Glutamatergic neuron (in vitro differentiated cells): ENCODE measurements at regions not wholly inside any gene's neighbourhood (a gene's known extent, or its start where the extent isn't known, plus 50 kb on each side); places are given as distances from the start of the nearest gene placed in this dataset.

Source experiments
- DNase-seq: peaks from one replicate; pipeline ENCODE4 v3.0.0; 2022
- H3K27ac Mint-ChIP-seq: one replicate; pipeline ENCODE4 v1.8.0; 2020; ENCODE audit warnings: mild to moderate bottlenecking, mixed read lengths, inconsistent platforms; ENCODE audit not compliant: unreplicated experiment
- H3K27me3 Mint-ChIP-seq: one replicate; pipeline ENCODE4 v1.8.0; 2020; ENCODE audit warnings: mild to moderate bottlenecking, moderate library complexity, mixed read lengths, inconsistent platforms; ENCODE audit not compliant: unreplicated experiment
- H3K36me3 Mint-ChIP-seq: one replicate; pipeline ENCODE4 v1.8.0; 2020; ENCODE audit warnings: mild to moderate bottlenecking, mixed read lengths, inconsistent platforms; ENCODE audit not compliant: unreplicated experiment
- H3K4me1 Mint-ChIP-seq: one replicate; pipeline ENCODE4 v1.8.0; 2020; ENCODE audit warnings: mild to moderate bottlenecking, low read depth, mixed read lengths, inconsistent platforms; ENCODE audit not compliant: unreplicated experiment
- H3K4me3 Mint-ChIP-seq: one replicate; pipeline ENCODE4 v1.8.0; 2020; ENCODE audit warnings: mild to moderate bottlenecking, mixed read lengths, inconsistent platforms; ENCODE audit not compliant: unreplicated experiment
- H3K9me3 Mint-ChIP-seq: one replicate; pipeline ENCODE4 v1.8.0; 2020; ENCODE audit warnings: mild to moderate bottlenecking, moderate library complexity, mixed read lengths, inconsistent platforms; ENCODE audit not compliant: unreplicated experiment
- CTCF ChIP-seq: fragments of 200-600 bp; sonication (generic); IDR thresholded peaks from one replicate; pipeline ENCODE4 v1.5.0; 2021; ENCODE audit not compliant: partially characterized antibody, unreplicated experiment

DNA sequence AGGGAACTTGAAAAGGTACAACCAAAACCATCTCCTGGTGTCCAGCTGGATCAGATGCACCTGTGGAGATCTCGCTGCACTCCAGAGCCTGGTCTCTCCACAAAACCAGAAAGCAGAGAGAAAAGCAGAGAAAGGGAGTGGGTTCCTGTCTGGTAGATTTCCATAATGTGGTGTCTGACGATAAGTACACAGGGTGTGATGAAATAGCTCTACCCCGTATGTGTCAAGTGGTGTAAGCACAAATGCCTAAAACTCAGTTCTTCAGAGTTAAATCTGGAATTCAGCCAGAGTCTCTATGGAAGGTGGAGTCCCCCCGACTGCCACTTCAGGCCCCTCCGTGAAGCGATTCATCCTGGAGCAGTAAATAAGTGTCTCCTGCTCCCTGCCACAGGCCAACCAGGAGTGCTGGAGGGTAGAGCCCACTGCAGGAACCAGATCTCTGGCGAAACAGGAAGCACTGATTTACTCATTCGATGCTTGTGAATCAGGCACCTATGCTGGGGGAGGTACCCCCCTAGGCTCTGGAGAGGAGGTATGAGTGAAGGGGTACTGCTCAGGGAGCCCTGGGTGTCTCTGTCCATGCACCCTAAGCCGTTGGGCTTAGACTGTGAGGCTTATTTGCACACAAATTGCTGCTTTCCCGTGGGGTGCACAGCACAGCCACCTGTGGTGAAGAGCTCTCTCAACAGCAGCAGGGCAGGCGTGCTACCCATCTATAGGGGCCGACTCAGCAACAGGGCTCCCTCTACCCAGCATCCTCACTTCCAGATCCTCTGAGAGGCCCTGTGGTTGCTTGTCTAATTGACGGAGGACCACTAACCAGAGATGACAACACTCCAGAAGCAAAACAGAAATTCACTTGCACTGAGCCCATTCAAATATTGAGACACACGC, 97.1 kb upstream of the MYOCD start:
- H3K4me1 Mint-ChIP-seq, result peaks cover 29% of the 10 kb centered on the region
- H3K27me3 Mint-ChIP-seq, result peaks cover 2% of the 10 kb centered on the region
- H3K36me3 Mint-ChIP-seq, result no peaks in the 10 kb centered on the region
- TF ChIP-seq CTCF, result no peak
- H3K4me3 Mint-ChIP-seq, result no peak overlapping the region
- H3K27ac Mint-ChIP-seq, result no peak overlapping the region
- no peaks in the 10 kb centered on the region for H3K9me3 Mint-ChIP-seq
- DNase-seq, result no peak

- peaks cover 14% of the 10 kb centered on the region for H3K4me1 Mint-ChIP-seq
Observed at GRCh38 chr17:12571606-12572005, 94.1 kb upstream of the MYOCD start.

GRCh38 chr17:12574525-12574924, 91.2 kb upstream of the MYOCD start:
- DNase-seq, result no peak
- TF ChIP-seq CTCF, result no peak
- Mint-ChIP-seq H3K9me3 (no peaks in the 10 kb centered on the region), H3K4me1 (no peaks in the 10 kb centered on the region), H3K4me3 (no peak overlapping the region), H3K27ac (no peak overlapping the region), H3K27me3 (peaks cover 2% of the 10 kb centered on the region), H3K36me3 (no peaks in the 10 kb centered on the region)

More at GRCh38 chr17:12571606-12572005, 94.1 kb upstream of the MYOCD start:
- Mint-ChIP-seq H3K27me3 (peaks cover 2% of the 10 kb centered on the region), H3K36me3 (no peaks in the 10 kb centered on the region), H3K4me3 (no peak overlapping the region), H3K27ac (no peak overlapping the region), H3K9me3 (no peaks in the 10 kb centered on the region)
- no peak for TF ChIP-seq CTCF
- DNase-seq, result no peak

DNA sequence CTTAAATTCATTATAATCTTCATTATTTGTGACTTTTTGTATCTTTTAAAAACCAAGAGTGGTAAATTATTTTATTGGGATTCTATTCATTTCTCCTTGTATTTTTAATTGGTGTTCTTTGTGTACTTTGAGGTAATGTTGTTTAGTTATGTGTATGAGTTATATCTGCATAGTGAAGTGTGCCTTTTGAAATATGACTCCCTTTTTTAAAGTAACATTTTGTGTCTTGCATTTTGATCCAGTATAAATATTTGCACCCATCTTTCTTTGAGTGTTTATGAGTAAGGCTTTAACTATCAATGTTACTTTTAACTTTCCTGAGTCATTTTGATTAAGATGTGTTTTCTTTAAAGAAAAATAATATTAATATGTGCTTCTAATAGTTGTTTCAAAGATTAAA, 90.0 kb upstream of the MYOCD start:
- H3K36me3 Mint-ChIP-seq, result no peaks in the 10 kb centered on the region
- TF ChIP-seq CTCF, result no peak
- no peak overlapping the region for H3K4me3 Mint-ChIP-seq
- H3K9me3 Mint-ChIP-seq, result no peaks in the 10 kb centered on the region
- peaks cover 2% of the 10 kb centered on the region for H3K27me3 Mint-ChIP-seq
- H3K4me1 Mint-ChIP-seq, result no peaks in the 10 kb centered on the region
- H3K27ac Mint-ChIP-seq, result no peak overlapping the region
- no peak for DNase-seq

GRCh38 chr17:12579288-12579687, 86.4 kb upstream of the MYOCD start:
- Mint-ChIP-seq H3K4me3 (no peak overlapping the region), H3K36me3 (no peaks in the 10 kb centered on the region), H3K27me3 (peaks cover 2% of the 10 kb centered on the region), H3K27ac (no peak overlapping the region), H3K4me1 (no peaks in the 10 kb centered on the region), H3K9me3 (no peaks in the 10 kb centered on the region)
- TF ChIP-seq CTCF, result no peak
- DNase-seq, result no peak
